PC-9 (cell line): ENCODE measurements at regions not wholly inside any gene's neighbourhood (a gene's known extent, or its start where the extent isn't known, plus 50 kb on each side); places are given as distances from the start of the nearest gene placed in this dataset.

ENCODE experiments used
- BruUV-seq: library from RNA; stranded (reverse); fragments of 400-500 nt; replicated peaks from 2 replicates; lab custom pipeline; 2021; lab: Mats Ljungman, UMichigan
- CTCF ChIA-PET: fragments of 300-600 bp; sonication (Branson Sonifier 250); formaldehyde crosslinking; loops from one replicate; lab custom pipeline; 2022; ENCODE audit warnings: antibody characterized with exemption; lab: Charles Lee
- POLR2A ChIA-PET: fragments of 300-600 bp; sonication (Branson Sonifier 250); formaldehyde crosslinking; loops from one replicate; lab custom pipeline; 2022; ENCODE audit warnings: antibody characterized with exemption; ENCODE audit not compliant: unreplicated experiment; lab: Charles Lee
- DNase-seq, 2 experiments: peaks; one replicate each; pipeline versions ENCODE4 v3.0.0 to v3.0.0-alpha.2; 2015 to 2022; ENCODE audit warnings: mixed read lengths in 1 of 2
- H2AFZ ChIP-seq: fragments of 200-600 bp; sonication (generic); 2 replicates; pipeline ENCODE4 v1.8.1; 2017; ENCODE audit warnings: antibody characterized with exemption
- H3F3A ChIP-seq: fragments of 200-600 bp; sonication (generic); 2 replicates; pipeline ENCODE4 v1.8.1; 2017; ENCODE audit warnings: antibody characterized with exemption, mild to moderate bottlenecking, low read depth; ENCODE audit not compliant: insufficient read depth
- H3K27ac ChIP-seq: fragments of 200-600 bp; sonication (generic); 2 replicates; pipeline ENCODE4 v1.6.1; 2016; ENCODE audit warnings: mixed run types
- H3K27me3 ChIP-seq: fragments of 200-600 bp; sonication (generic); 2 replicates; pipeline ENCODE4 v1.6.1; 2016; ENCODE audit warnings: low read depth, mixed run types; ENCODE audit not compliant: insufficient read depth
- H3K36me3 ChIP-seq: fragments of 200-600 bp; sonication (generic); 2 replicates; pipeline ENCODE4 v1.6.1; 2016; ENCODE audit warnings: low read depth, mixed run types
- H3K4me1 ChIP-seq: fragments of 200-600 bp; sonication (generic); replicated peaks from 2 replicates; pipeline ENCODE4 v1.6.1; 2016; ENCODE audit warnings: mixed run types; ENCODE audit not compliant: insufficient read depth
- H3K4me2 ChIP-seq: fragments of 200-600 bp; sonication (generic); 2 replicates; pipeline ENCODE4 v1.6.1; 2017; ENCODE audit warnings: mixed run types
- H3K4me3 ChIP-seq: fragments of 200-600 bp; sonication (generic); 2 replicates; pipeline ENCODE4 v1.6.1; 2016; ENCODE audit warnings: mixed run types
- H3K79me2 ChIP-seq: fragments of 200-600 bp; sonication (generic); 2 replicates; pipeline ENCODE4 v1.6.1; 2017; ENCODE audit warnings: low read depth, mixed run types
- H3K9me2 ChIP-seq: fragments of 200-600 bp; sonication (generic); 2 replicates; pipeline ENCODE4 v1.8.1; 2017; ENCODE audit warnings: mild to moderate bottlenecking; ENCODE audit not compliant: insufficient read depth
- H3K9me3 ChIP-seq: fragments of 200-600 bp; sonication (generic); 2 replicates; pipeline ENCODE4 v1.8.1; 2016; ENCODE audit warnings: low read depth; ENCODE audit not compliant: insufficient read depth
- H4K20me1 ChIP-seq: fragments of 200-600 bp; sonication (generic); 2 replicates; pipeline ENCODE4 v1.8.1; 2017; ENCODE audit not compliant: insufficient read depth
- CTCF ChIP-seq: fragments of 200-600 bp; sonication (generic); conservative IDR thresholded peaks from 2 replicates; pipeline ENCODE4 v1.6.1; 2017; ENCODE audit warnings: mixed run types, antibody characterized with exemption, mild to moderate bottlenecking, moderate library complexity
- EZH2 ChIP-seq: fragments of 200-600 bp; sonication (generic); IDR thresholded peaks from 2 replicates; pipeline ENCODE4 v1.8.0; 2017; ENCODE audit warnings: antibody characterized with exemption, low read depth
- intact Hi-C: fragments of 100-400 bp; cut with micrococcal nuclease; formaldehyde crosslinking; loops from one replicate; pipeline ENCODE4 v1.10.0; 2022; ENCODE audit not compliant: unreplicated experiment

GRCh38 chr4:106522839-106523238 lies 154.3 kb upstream of the GIMD1 start:
- no peaks in the 10 kb centered on the region for H3K27me3 ChIP-seq
- H3K27ac ChIP-seq = no peak overlapping the region
- intact Hi-C loops = no loop called here
- no TSS peak for BruUV-seq
- H3K9me3 ChIP-seq = no peaks in the 10 kb centered on the region
- no peaks in the 10 kb centered on the region for H3K36me3 ChIP-seq
- POLR2A ChIA-PET = no interaction called here
- no peaks in the 10 kb centered on the region for H3K9me2 ChIP-seq
- no peak for DNase-seq
- 0 out of 2 replicates have a peak overlapping the region, but pooled peaks have one; percentile 11 for H2AFZ ChIP-seq
- TF ChIP-seq EZH2 (no peak), CTCF (no peak; the same call in 1 of the 2 replicates)
- H4K20me1 ChIP-seq = no peaks in the 10 kb centered on the region
- no peaks in the 10 kb centered on the region for H3K4me1 ChIP-seq
- CTCF ChIA-PET = no interaction called here
- no peak overlapping the region for H3K4me3 ChIP-seq
- no peaks in the 10 kb centered on the region for H3K79me2 ChIP-seq
- no peaks in the 10 kb centered on the region for H3F3A ChIP-seq
- H3K4me2 ChIP-seq = no peak overlapping the region

- no peak for TF ChIP-seq EZH2
- no peak for TF ChIP-seq CTCF
- POLR2A ChIA-PET = no interaction called here
- intact Hi-C loops = no loop called here
Observed at GRCh38 chr4:106512706-106513105, 144.1 kb upstream of the GIMD1 start.

GRCh38 chr4:106507440-106507839 lies 138.9 kb upstream of the GIMD1 start:
- H3F3A ChIP-seq = no peaks in the 10 kb centered on the region
- no peak overlapping the region for H3K27ac ChIP-seq
- no peak for DNase-seq
- H3K36me3 ChIP-seq = no peaks in the 10 kb centered on the region
- ChIA-PET CTCF (no interaction called here), POLR2A (no interaction called here)
- no peaks in the 10 kb centered on the region for H3K4me1 ChIP-seq
- no peak overlapping the region for H3K4me2 ChIP-seq
- H3K9me2 ChIP-seq = no peaks in the 10 kb centered on the region
- no peak overlapping the region for H2AFZ ChIP-seq
- no peaks in the 10 kb centered on the region for H3K9me3 ChIP-seq
- TF ChIP-seq CTCF (no peak), EZH2 (no peak)
- no peaks in the 10 kb centered on the region for H4K20me1 ChIP-seq
- BruUV-seq = no TSS peak
- no peak overlapping the region for H3K4me3 ChIP-seq
- intact Hi-C loops = loop anchor here (10.0 kb wide), 1 partner anchor 243 kb away; no protein-coding TSS in a partner anchor
- no peaks in the 10 kb centered on the region for H3K79me2 ChIP-seq
- H3K27me3 ChIP-seq = no peaks in the 10 kb centered on the region

More at GRCh38 chr4:106512706-106513105, 144.1 kb upstream of the GIMD1 start:
- Histone ChIP-seq H3K27ac (no peak overlapping the region), H3K27me3 (no peaks in the 10 kb centered on the region), H3K4me1 (no peaks in the 10 kb centered on the region), H3K9me2 (no peaks in the 10 kb centered on the region), H3K4me3 (no peak overlapping the region), H3K4me2 (no peak overlapping the region), H4K20me1 (no peaks in the 10 kb centered on the region), H2AFZ (no peak overlapping the region), H3K79me2 (no peaks in the 10 kb centered on the region), H3K36me3 (no peaks in the 10 kb centered on the region), H3K9me3 (no peaks in the 10 kb centered on the region), H3F3A (no peaks in the 10 kb centered on the region)
- no TSS peak for BruUV-seq
- no peak for DNase-seq
- CTCF ChIA-PET = no interaction called here
